ENCODE measurements at regions not wholly inside any gene's neighbourhood (a gene's known extent, or its start where the extent isn't known, plus 50 kb on each side); places are given as distances from the start of the nearest gene placed in this dataset.

DNA sequence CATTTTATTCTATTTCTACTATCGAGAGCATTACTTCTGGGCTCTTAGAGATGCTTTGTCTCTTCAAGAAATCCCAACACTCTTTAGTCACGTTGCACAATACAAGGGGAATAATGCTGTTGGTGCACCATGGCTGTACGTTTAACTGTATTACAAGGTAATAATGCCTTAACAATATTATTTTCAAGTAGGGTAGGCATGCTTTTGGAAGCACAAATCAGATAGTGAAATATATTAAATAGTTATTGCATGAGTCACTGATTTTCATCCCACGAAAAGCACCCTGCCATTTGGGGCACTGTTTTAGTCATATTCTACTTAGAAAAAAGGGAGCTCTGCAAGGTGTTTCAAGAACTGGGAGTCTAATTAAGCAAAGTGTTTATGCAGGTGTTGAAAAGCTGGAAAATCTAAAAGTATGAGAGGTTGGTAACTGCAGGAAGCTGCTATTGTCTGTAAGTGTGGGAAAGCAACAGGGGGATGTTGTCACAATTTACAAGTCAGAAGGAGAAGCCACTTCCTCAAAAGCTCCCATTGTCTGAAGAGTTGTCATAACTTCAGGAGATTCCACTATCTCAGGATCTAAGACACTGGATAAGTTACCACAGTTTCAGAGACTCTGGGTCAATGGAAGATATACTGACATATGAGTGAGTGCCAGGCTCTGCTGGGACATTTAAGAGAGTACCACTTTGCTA lies 218.2 kb downstream of the JRKL start:
- no peak for DNase-seq (ENCODE audit: low spot score)
- TF ChIP-seq, protein P1, sequence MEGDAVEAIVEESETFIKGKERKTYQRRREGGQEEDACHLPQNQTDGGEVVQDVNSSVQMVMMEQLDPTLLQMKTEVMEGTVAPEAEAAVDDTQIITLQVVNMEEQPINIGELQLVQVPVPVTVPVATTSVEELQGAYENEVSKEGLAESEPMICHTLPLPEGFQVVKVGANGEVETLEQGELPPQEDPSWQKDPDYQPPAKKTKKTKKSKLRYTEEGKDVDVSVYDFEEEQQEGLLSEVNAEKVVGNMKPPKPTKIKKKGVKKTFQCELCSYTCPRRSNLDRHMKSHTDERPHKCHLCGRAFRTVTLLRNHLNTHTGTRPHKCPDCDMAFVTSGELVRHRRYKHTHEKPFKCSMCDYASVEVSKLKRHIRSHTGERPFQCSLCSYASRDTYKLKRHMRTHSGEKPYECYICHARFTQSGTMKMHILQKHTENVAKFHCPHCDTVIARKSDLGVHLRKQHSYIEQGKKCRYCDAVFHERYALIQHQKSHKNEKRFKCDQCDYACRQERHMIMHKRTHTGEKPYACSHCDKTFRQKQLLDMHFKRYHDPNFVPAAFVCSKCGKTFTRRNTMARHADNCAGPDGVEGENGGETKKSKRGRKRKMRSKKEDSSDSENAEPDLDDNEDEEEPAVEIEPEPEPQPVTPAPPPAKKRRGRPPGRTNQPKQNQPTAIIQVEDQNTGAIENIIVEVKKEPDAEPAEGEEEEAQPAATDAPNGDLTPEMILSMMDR (IDR thresholded peaks at IDR 0.05), result no peak
- no peak for ATAC-seq (ENCODE audit: low FRiP score)

DNA sequence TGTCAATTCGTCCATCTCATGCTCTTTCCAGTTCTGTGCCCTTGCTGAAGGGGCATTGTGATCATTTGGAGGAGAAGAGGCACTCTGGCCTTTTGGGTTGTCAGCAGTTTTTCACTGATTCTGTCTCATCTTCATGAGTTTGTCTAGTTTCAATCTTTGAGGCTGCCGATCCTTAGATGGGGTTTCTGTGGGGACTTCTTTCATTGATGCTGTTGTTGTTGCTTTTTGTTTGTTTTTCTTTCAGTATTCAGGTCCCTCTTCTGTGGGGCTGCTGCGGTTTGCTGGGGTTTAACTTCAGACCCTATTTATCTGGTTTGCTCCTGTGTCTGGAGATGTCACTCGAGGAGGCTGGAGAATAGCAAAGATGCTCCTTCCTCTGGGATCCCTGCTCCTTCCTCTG lies 224.3 kb downstream of the JRKL start:
- DNase-seq (ENCODE audit: low spot score) (no peak), ATAC-seq (ENCODE audit: low FRiP score) (no peak)
- TF ChIP-seq, protein P1 (IDR thresholded peaks at IDR 0.05), result no peak

DNA sequence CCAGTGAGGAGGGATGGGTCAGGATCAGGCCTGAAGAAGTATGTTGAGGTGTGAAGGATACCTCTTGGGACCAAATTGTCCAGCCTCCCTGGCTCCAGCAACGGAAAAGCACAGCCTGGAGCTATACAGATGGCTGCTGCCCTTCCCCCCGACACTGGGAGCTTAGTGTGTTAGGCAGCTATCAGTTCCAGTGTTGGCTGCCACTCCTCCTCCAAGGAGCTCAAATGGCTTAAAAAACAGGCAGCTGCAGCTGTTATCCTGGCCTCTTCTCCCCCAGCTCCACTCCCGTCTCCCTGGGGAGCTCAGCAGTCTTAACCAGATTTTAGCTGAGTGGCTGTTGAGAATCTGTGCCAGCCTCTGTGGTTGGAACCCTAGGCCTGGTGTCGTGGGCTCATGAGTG lies 225.0 kb downstream of the JRKL start:
- TF ChIP-seq, protein P1 (IDR thresholded peaks at IDR 0.05), result no peak
- DNase-seq (ENCODE audit: low spot score), result no peak
- no peak for ATAC-seq (ENCODE audit: low FRiP score)

DNA sequence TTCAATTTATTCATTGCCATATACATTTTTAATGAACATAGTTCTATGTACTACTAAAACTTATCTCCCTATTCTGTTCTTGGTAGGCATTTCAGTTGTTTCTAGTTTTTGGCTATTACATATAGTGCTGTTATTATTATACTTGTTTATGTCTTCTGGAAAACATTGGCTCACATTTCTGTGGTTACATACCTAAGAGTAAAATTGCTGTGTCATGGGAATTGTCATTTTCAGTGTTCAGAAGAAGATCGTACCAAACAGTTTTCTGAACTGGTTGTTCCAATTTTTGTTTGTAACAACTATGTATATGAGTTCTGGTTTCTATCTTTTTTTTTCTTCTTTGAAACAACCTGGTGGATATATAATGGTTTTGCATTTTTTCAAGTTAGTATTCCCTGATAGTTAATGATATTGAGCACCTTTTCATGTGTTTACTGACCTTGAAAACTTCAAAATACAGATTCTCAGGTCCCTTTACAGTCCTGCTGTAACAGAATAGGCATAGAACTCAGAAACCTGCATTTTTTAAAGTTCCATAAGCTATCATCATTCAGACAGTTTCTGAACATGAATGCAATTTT lies 230.7 kb downstream of the JRKL start:
- DNase-seq (ENCODE audit: low spot score) (no peak), ATAC-seq (ENCODE audit: low FRiP score) (no peak)
- TF ChIP-seq, protein P1 (IDR thresholded peaks at IDR 0.05), result no peak

DNA sequence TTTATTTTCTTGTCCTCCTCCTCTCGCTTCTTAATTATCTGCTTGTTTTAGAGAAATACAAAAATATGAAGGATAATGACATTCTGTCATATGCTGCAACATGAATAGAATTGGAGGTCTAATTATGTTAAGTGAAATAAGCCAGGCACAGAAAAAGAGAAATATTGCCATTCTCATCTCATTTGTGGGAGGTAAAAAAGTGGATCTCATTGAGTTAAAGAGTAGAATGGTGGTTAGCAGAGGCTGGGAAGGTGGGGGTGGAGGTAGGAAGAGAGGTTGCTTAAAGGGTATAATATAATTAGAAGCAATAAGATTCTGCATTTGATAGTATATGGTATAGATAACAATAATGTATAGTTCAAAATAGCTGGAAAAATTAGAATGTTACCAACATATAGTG lies 231.3 kb downstream of the JRKL start:
- ATAC-seq (ENCODE audit: low FRiP score) (no peak), DNase-seq (ENCODE audit: low spot score) (no peak)
- TF ChIP-seq, protein P1 (IDR thresholded peaks at IDR 0.05), result no peak

DNA sequence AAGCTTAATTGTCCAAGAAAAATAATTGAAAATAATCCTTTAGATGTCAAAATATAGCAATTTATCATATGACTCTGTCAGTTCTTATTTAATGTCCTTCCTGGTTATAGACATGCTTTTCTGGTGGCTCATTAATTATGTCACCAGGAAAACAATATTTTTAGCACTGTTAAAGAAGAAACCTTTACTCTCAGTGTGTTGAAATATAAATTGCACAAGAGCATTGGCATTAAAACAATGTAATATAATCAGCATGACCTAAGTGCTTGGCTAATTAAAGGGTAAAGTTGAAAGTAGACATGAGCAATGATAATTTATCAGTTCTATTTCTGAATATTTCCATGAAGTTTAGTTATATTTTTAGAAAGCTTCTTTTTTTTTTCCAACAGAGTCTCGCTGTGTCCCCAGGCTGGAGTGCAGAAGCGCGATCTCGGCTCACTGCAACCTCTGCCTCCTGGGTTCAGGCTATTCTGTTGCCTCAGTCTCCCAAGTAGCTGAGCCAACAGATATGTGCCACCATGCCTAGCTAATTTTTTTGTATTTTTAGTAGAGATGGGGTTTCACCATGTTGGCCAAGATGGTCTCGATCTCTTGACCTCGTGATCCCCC lies 232.3 kb downstream of the JRKL start:
- ATAC-seq (ENCODE audit: low FRiP score) (no peak), DNase-seq (ENCODE audit: low spot score) (no peak)
- TF ChIP-seq, protein P1 (IDR thresholded peaks at IDR 0.05), result no peak

DNA sequence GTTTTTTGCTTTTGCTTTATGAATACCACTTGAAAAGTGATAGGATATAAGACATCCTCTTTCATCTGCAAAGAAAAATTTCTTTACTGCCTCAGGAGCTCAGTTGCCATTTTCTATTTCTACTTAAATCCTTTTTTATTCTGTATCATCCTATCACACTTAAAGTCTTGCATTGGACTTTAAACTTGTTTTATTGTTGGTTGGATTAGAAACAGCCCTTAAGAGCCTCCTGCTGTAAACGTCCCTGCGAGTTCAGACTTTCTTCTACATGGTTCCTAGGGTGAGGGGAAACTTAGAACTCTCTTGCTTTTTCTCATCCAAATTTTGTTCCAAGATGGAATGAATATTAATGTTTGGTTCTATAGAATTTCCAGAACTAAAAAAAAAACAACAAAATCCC lies 234.3 kb downstream of the JRKL start:
- TF ChIP-seq, protein P1 (IDR thresholded peaks at IDR 0.05), result no peak
- ATAC-seq (ENCODE audit: low FRiP score), result no peak
- no peak for DNase-seq (ENCODE audit: low spot score)
